C4-2B (cell line): ENCODE measurements at regions not wholly inside any gene's neighbourhood (a gene's known extent, or its start where the extent isn't known, plus 50 kb on each side); places are given as distances from the start of the nearest gene placed in this dataset.

Experiments used
- ZFX ChIP-seq: fragments of 450-650 bp; IDR thresholded peaks from 2 replicates; pipeline ENCODE4 v1.6.1; 2017
- TF ChIP-seq, protein P1 (sequence below): fragments of 450-650 bp; conservative IDR thresholded peaks from 2 replicates; pipeline ENCODE4 v1.5.1; 2017; ENCODE audit warnings: mild to moderate bottlenecking

DNA sequence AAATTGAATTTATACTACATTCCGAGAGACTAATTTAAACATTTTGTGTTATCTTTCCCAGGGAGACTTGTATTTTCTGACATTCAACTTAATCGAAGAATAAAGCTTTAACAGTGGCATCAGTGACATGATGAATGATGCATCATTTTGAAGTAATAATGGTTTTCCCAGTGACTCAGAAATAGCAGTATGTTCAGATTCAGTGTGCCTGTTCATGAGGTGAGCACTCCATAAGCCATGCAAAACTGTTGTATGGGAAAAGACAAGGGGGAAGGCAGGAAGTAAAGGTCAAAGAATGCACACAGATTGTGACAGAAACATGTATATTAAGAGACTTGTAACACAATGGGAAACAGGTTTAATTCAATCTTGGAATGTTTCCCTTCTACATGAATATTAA lies 1348.2 kb upstream of the GJE1 start:
- TF ChIP-seq, protein P1, sequence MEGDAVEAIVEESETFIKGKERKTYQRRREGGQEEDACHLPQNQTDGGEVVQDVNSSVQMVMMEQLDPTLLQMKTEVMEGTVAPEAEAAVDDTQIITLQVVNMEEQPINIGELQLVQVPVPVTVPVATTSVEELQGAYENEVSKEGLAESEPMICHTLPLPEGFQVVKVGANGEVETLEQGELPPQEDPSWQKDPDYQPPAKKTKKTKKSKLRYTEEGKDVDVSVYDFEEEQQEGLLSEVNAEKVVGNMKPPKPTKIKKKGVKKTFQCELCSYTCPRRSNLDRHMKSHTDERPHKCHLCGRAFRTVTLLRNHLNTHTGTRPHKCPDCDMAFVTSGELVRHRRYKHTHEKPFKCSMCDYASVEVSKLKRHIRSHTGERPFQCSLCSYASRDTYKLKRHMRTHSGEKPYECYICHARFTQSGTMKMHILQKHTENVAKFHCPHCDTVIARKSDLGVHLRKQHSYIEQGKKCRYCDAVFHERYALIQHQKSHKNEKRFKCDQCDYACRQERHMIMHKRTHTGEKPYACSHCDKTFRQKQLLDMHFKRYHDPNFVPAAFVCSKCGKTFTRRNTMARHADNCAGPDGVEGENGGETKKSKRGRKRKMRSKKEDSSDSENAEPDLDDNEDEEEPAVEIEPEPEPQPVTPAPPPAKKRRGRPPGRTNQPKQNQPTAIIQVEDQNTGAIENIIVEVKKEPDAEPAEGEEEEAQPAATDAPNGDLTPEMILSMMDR, result no peak
- no peak for TF ChIP-seq ZFX
